Uterus (tissue), 3 donors: ENCODE measurements at regions not wholly inside any gene's neighbourhood (a gene's known extent, or its start where the extent isn't known, plus 50 kb on each side); places are given as distances from the start of the nearest gene placed in this dataset.

Experiments used
- DNase-seq, 2 donors: peaks; one replicate each; pipeline ENCODE4 v3.0.0-alpha.2; 2019 to 2020
- H3K27ac ChIP-seq, 2 donors: fragments of 200-600 bp; sonication (generic); 1 replicate in 1 of 2; 2 replicates in 1 of 2; pipeline ENCODE4 v1.5.1; 2016 to 2018
- H3K27me3 ChIP-seq, 2 donors: fragments of 200-600 bp; sonication (generic); one replicate each; pipeline ENCODE4 v1.5.1; 2018 to 2019; ENCODE audit warnings: control low read depth in 1 of 2
- H3K36me3 ChIP-seq, 2 donors: fragments of 200-600 bp; sonication (generic); one replicate each; pipeline ENCODE4 v1.5.1; 2019; ENCODE audit warnings: control low read depth in 1 of 2
- H3K4me1 ChIP-seq, 2 donors: fragments of 200-600 bp; sonication (generic); one replicate each; pipeline ENCODE4 v1.5.1; 2018 to 2019; ENCODE audit warnings: control low read depth in 1 of 2
- H3K4me3 ChIP-seq, 2 donors: fragments of 200-600 bp; sonication (generic); 1 replicate in 1 of 2; 2 replicates in 1 of 2; pipeline ENCODE4 v1.5.1; 2018 to 2019; ENCODE audit warnings: mild to moderate bottlenecking in 1 of 2
- H3K9me3 ChIP-seq, 2 donors: fragments of 200-600 bp; sonication (generic); one replicate each; pipeline ENCODE4 v1.5.1; 2019; ENCODE audit warnings: control low read depth in 1 of 2
- POLR2A ChIP-seq, 2 donors: fragments of 450-650 bp; IDR thresholded peaks; one replicate each; pipeline ENCODE4 v1.6.1; 2016; ENCODE audit warnings: antibody characterized with exemption in 2 of 2, mild to moderate bottlenecking in 1 of 2, moderate library complexity in 1 of 2
- intact Hi-C: fragments of 100-400 bp; cut with DNase I; formaldehyde crosslinking; loops from one replicate; pipeline ENCODE4 v1.15.1; 2023; ENCODE audit warnings: low total_unique reads
- TF ChIP-seq, protein P1 (sequence below), 4 experiments: fragments of 200-600 bp in 2 of 4; fragments of 450-650 bp in 2 of 4; sonication (generic) in 2 of 4; IDR thresholded peaks; one replicate each; pipeline ENCODE4 v1.5.1; 2016 to 2019; ENCODE audit warnings: antibody characterized with exemption in 4 of 4, mild to moderate bottlenecking in 2 of 4, moderate library complexity in 1 of 4
- donor health status: DM: yes; HTN: yes; CAD: no.

GRCh38 chr21:18148401-18148800 lies 96.2 kb upstream of the CHODL start:
- TF ChIP-seq, protein P1, sequence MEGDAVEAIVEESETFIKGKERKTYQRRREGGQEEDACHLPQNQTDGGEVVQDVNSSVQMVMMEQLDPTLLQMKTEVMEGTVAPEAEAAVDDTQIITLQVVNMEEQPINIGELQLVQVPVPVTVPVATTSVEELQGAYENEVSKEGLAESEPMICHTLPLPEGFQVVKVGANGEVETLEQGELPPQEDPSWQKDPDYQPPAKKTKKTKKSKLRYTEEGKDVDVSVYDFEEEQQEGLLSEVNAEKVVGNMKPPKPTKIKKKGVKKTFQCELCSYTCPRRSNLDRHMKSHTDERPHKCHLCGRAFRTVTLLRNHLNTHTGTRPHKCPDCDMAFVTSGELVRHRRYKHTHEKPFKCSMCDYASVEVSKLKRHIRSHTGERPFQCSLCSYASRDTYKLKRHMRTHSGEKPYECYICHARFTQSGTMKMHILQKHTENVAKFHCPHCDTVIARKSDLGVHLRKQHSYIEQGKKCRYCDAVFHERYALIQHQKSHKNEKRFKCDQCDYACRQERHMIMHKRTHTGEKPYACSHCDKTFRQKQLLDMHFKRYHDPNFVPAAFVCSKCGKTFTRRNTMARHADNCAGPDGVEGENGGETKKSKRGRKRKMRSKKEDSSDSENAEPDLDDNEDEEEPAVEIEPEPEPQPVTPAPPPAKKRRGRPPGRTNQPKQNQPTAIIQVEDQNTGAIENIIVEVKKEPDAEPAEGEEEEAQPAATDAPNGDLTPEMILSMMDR (IDR thresholded peaks at IDR 0.05): no peak
- TF ChIP-seq POLR2A (IDR thresholded peaks at IDR 0.05): no peak
- intact Hi-C loops: no loop called here
- DNase-seq: no peak
- no peaks in the 10 kb centered on the region for H3K36me3 ChIP-seq
- H3K9me3 ChIP-seq: no peaks in the 10 kb centered on the region
- H3K27ac ChIP-seq: no peak overlapping the region
- no peaks in the 10 kb centered on the region for H3K27me3 ChIP-seq
- H3K4me3 ChIP-seq: no peak overlapping the region
- no peaks in the 10 kb centered on the region for H3K4me1 ChIP-seq

- no peak overlapping the region for H3K4me3 ChIP-seq
Measured at GRCh38 chr21:18147678-18148077, 97.0 kb upstream of the CHODL start.

DNA sequence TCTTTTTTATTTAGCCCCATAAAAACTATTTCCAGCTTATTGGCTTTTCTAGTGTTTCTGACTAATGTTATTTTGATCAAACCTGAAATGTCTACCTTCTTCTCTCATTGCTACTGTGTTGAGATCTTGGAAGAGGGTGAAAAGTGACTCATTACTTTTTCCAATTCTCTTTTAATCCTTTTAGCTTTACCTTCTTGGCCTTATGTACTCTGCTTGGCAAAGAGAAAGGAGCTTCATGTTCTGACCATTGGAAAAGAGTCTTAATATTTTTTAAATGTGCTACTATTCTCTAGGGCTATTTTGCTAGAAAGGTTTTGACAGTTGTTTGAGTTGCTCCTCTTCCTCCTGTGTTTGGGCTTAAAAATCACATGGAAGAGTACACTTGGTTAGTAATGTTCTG lies 97.8 kb upstream of the CHODL start:
- no peak for DNase-seq
- TF ChIP-seq, protein P1 (IDR thresholded peaks at IDR 0.05): no peak
- TF ChIP-seq POLR2A (IDR thresholded peaks at IDR 0.05): no peak
- H3K36me3 ChIP-seq: no peaks in the 10 kb centered on the region
- H3K9me3 ChIP-seq: no peaks in the 10 kb centered on the region
- intact Hi-C loops: no loop called here
- no peak overlapping the region for H3K27ac ChIP-seq
- H3K4me1 ChIP-seq: no peaks in the 10 kb centered on the region
- no peaks in the 10 kb centered on the region for H3K27me3 ChIP-seq
- H3K4me3 ChIP-seq: no peak overlapping the region

More at GRCh38 chr21:18147678-18148077, 97.0 kb upstream of the CHODL start:
- H3K36me3 ChIP-seq: no peaks in the 10 kb centered on the region
- TF ChIP-seq POLR2A (IDR thresholded peaks at IDR 0.05): no peak
- TF ChIP-seq, protein P1 (IDR thresholded peaks at IDR 0.05): no peak
- H3K27ac ChIP-seq: no peak overlapping the region
- no peak for DNase-seq
- no peaks in the 10 kb centered on the region for H3K9me3 ChIP-seq
- no peaks in the 10 kb centered on the region for H3K27me3 ChIP-seq
- H3K4me1 ChIP-seq: no peaks in the 10 kb centered on the region
- intact Hi-C loops: no loop called here

DNA sequence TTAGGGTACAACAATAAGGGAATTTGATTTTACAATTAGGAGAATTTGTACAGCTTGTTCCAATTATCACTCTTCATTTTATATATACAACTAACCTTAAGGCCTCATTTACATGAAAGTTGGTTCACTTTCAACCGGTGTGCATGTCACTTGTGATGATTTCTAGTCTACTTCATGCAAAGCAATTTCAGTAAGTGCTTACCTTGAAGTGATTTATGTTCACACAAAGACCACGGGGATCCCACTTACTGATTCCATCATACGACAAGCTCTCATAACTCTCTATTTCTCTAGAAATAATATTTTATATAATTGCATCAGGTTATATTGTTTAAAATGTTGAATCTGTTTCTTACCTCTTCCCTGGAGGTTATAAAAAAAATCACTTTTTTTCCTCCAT lies 100.3 kb upstream of the CHODL start:
- no peaks in the 10 kb centered on the region for H3K9me3 ChIP-seq
- H3K36me3 ChIP-seq: no peaks in the 10 kb centered on the region
- no peaks in the 10 kb centered on the region for H3K4me1 ChIP-seq
- no peak overlapping the region for H3K4me3 ChIP-seq
- H3K27me3 ChIP-seq: no peaks in the 10 kb centered on the region
- H3K27ac ChIP-seq: no peak overlapping the region
- no peak for DNase-seq
- TF ChIP-seq POLR2A (IDR thresholded peaks at IDR 0.05): no peak
- TF ChIP-seq, protein P1 (IDR thresholded peaks at IDR 0.05): no peak
- intact Hi-C loops: no loop called here

DNA sequence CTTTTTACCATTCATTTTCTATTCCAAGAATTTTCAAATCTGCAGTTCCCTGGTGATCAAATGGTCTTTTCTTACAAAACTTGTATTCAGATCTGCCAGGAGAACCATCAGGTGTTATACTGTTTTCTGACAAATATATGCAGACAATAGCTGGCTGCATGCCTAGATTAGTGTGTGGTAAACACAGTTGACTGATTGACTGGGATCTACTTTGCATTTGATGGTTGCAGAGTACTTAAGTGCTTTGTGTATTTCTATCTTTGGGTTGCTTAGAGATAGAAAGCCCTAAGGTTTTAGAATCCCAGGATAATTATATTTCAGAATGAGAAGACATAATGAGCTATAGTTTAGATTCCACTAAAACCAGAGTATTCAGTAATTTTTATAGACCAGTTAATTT lies 102.0 kb upstream of the CHODL start:
- no peak overlapping the region for H3K27ac ChIP-seq
- H3K9me3 ChIP-seq: no peaks in the 10 kb centered on the region
- TF ChIP-seq, protein P1 (IDR thresholded peaks at IDR 0.05): no peak
- no peak for TF ChIP-seq POLR2A (IDR thresholded peaks at IDR 0.05)
- H3K36me3 ChIP-seq: no peaks in the 10 kb centered on the region
- H3K4me1 ChIP-seq: no peaks in the 10 kb centered on the region
- intact Hi-C loops: no loop called here
- H3K4me3 ChIP-seq: no peak overlapping the region
- no peaks in the 10 kb centered on the region for H3K27me3 ChIP-seq
- no peak for DNase-seq
